Right forelimb (tissue), 1 donor: ENCODE measurements at regions not wholly inside any gene's neighbourhood (a gene's known extent, or its start where the extent isn't known, plus 50 kb on each side); places are given as distances from the start of the nearest gene placed in this dataset.
"Not testable (repeated sequence)": the region's sequence is repeated elsewhere in the genome, so short reads cannot be mapped to it uniquely, and the experiment has no call there.

Source experiments
- DNase-seq: peaks from one replicate; pipeline ENCODE4 v3.0.0-alpha.2; 2018

- DNase-seq, result no peak
Measured at GRCh38 chr1:224535641-224536040, 80.5 kb upstream of the CNIH3 start.

GRCh38 chr1:224539971-224540370, 76.1 kb upstream of the CNIH3 start:
- DNase-seq, result no peak

- no peak for DNase-seq
Measured at GRCh38 chr1:224540535-224540934, 75.6 kb upstream of the CNIH3 start.

GRCh38 chr1:224541072-224541790, 74.9 kb upstream of the CNIH3 start:
- no peak for DNase-seq

- DNase-seq, result no peak
Measured at GRCh38 chr1:224541901-224542630, 74.1 kb upstream of the CNIH3 start.

GRCh38 chr1:224542783-224543440, 73.2 kb upstream of the CNIH3 start:
- DNase-seq, result no peak

GRCh38 chr1:224543453-224543852, 72.7 kb upstream of the CNIH3 start:
- no peak for DNase-seq

- DNase-seq, result no peak
Measured at GRCh38 chr1:224544346-224545110, 71.6 kb upstream of the CNIH3 start.

- DNase-seq, result no peak
Measured at GRCh38 chr1:224545571-224545970, 70.5 kb upstream of the CNIH3 start.

GRCh38 chr1:224548676-224549075, 67.4 kb upstream of the CNIH3 start:
- DNase-seq, result no peak

- DNase-seq, result not testable (repeated sequence)
Measured at GRCh38 chr1:224551189-224551588, 64.9 kb upstream of the CNIH3 start.

- no peak for DNase-seq
Measured at GRCh38 chr1:224554056-224554455, 62.1 kb upstream of the CNIH3 start.

- no peak for DNase-seq
Measured at GRCh38 chr1:224554620-224555259, 61.4 kb upstream of the CNIH3 start.

GRCh38 chr1:224558904-224559303, 57.2 kb upstream of the CNIH3 start:
- DNase-seq, result no peak

- no peak for DNase-seq
Measured at GRCh38 chr1:224559981-224560728, 56.0 kb upstream of the CNIH3 start.

GRCh38 chr1:224562881-224563280, 53.2 kb upstream of the CNIH3 start:
- not testable (repeated sequence) for DNase-seq

GRCh38 chr1:224563666-224564065, 52.5 kb upstream of the CNIH3 start:
- DNase-seq, result no peak

- DNase-seq, result no peak
Measured at GRCh38 chr1:224564454-224565084, 51.5 kb upstream of the CNIH3 start.

GRCh38 chr1:224565186-224565585, 50.9 kb upstream of the CNIH3 start:
- DNase-seq, result no peak

- DNase-seq, result no peak
Measured at GRCh38 chr1:224565611-224566406, 50.3 kb upstream of the CNIH3 start.
